ENCODE measurements at regions not wholly inside any gene's neighbourhood (a gene's known extent, or its start where the extent isn't known, plus 50 kb on each side); places are given as distances from the start of the nearest gene placed in this dataset.

GRCh38 chr2:239543702-239544101, 142.9 kb upstream of the HDAC4 start:
- H3K27me3 ChIP-seq (ENCODE audit: control insufficient read depth in 2 of 2, insufficient read depth in 2 of 2, low read length in 2 of 2): no peaks in the 10 kb centered on the region
- no peak overlapping the region for H3K4me3 Mint-ChIP-seq
- H3K4me3 ChIP-seq (ENCODE audit: low read length): no peak overlapping the region
- peaks cover 0 to 20% of the 10 kb centered on the region in 2 donors for H3K4me1 ChIP-seq (ENCODE audit: control insufficient read depth in 2 of 2, insufficient read depth in 2 of 2, low read length in 2 of 2)
- peaks cover 0 to 34% (median 28%) of the 10 kb centered on the region in 7 donors for H3K4me1 Mint-ChIP-seq
- no peaks in the 10 kb centered on the region for H3K36me3 ChIP-seq (ENCODE audit: control insufficient read depth in 2 of 3, insufficient read depth in 3 of 3, low read length in 3 of 3)
- H3K36me3 Mint-ChIP-seq: no peaks in the 10 kb centered on the region
- intact Hi-C loops (cut with micrococcal nuclease): no loop called here
- ATAC-seq (no peak), DNase-seq (no peak)
- H3K9me3 Mint-ChIP-seq: peaks cover 0 to 2% (median 0%) of the 10 kb centered on the region in 11 donors
- H3K27ac ChIP-seq (ENCODE audit: low read depth, low read length): no peak overlapping the region
- ChIA-PET CTCF (no interaction called here), POLR2A (no interaction called here)
- H3K9me3 ChIP-seq (ENCODE audit: control insufficient read depth in 2 of 3, low read length in 3 of 3): no peaks in the 10 kb centered on the region
- no peak overlapping the region for H3K27ac Mint-ChIP-seq
- H3K27me3 Mint-ChIP-seq: peaks cover 0 to 21% (median 4%) of the 10 kb centered on the region in 5 donors

- DNase-seq (no peak), ATAC-seq (no peak)
- intact Hi-C loops (cut with micrococcal nuclease): no loop called here
- Histone ChIP-seq H3K4me1 (ENCODE audit: control insufficient read depth in 2 of 2, insufficient read depth in 2 of 2, low read length in 2 of 2) (peaks cover 0 to 5% of the 10 kb centered on the region in 2 donors), H3K27ac (ENCODE audit: low read depth, low read length) (no peak overlapping the region), H3K27me3 (ENCODE audit: control insufficient read depth in 2 of 2, insufficient read depth in 2 of 2, low read length in 2 of 2) (no peaks in the 10 kb centered on the region), H3K36me3 (ENCODE audit: control insufficient read depth in 2 of 3, insufficient read depth in 3 of 3, low read length in 3 of 3) (no peaks in the 10 kb centered on the region), H3K4me3 (ENCODE audit: low read length) (no peak overlapping the region), H3K9me3 (ENCODE audit: control insufficient read depth in 2 of 3, low read length in 3 of 3) (no peaks in the 10 kb centered on the region)
- CTCF ChIA-PET: no interaction called here
- Mint-ChIP-seq H3K4me3 (peak overlapping the region in 1 of 10 donors; percentile 46), H3K9me3 (peaks cover 0 to 3% (median 0%) of the 10 kb centered on the region in 11 donors), H3K27ac (no peak overlapping the region), H3K4me1 (peaks cover 0 to 16% (median 12%) of the 10 kb centered on the region in 7 donors), H3K27me3 (peaks cover 0 to 21% (median 7%) of the 10 kb centered on the region in 5 donors), H3K36me3 (no peaks in the 10 kb centered on the region)
- POLR2A ChIA-PET: no interaction called here
Observed at GRCh38 chr2:239540174-239540573, 139.4 kb upstream of the HDAC4 start.

- no peak overlapping the region for H3K4me3 ChIP-seq (ENCODE audit: low read length)
- POLR2A ChIA-PET: no interaction called here
- H3K4me1 Mint-ChIP-seq: peaks cover 0 to 11% (median 8%) of the 10 kb centered on the region in 7 donors
- ATAC-seq (no peak), DNase-seq (no peak)
- CTCF ChIA-PET: no interaction called here
- H3K36me3 ChIP-seq (ENCODE audit: control insufficient read depth in 2 of 3, insufficient read depth in 3 of 3, low read length in 3 of 3): no peaks in the 10 kb centered on the region
- H3K27ac Mint-ChIP-seq: no peak overlapping the region
- peaks cover 0 to 21% (median 7%) of the 10 kb centered on the region in 5 donors for H3K27me3 Mint-ChIP-seq
- no peaks in the 10 kb centered on the region for H3K27me3 ChIP-seq (ENCODE audit: control insufficient read depth in 2 of 2, insufficient read depth in 2 of 2, low read length in 2 of 2)
- H3K27ac ChIP-seq (ENCODE audit: low read depth, low read length): no peak overlapping the region
- intact Hi-C loops (cut with micrococcal nuclease): no loop called here
- H3K9me3 Mint-ChIP-seq: peaks cover 0 to 6% (median 2%) of the 10 kb centered on the region in 11 donors
- no peaks in the 10 kb centered on the region for H3K9me3 ChIP-seq (ENCODE audit: control insufficient read depth in 2 of 3, low read length in 3 of 3)
- peaks cover 0 to under 1% of the 10 kb centered on the region in 2 donors for H3K4me1 ChIP-seq (ENCODE audit: control insufficient read depth in 2 of 2, insufficient read depth in 2 of 2, low read length in 2 of 2)
- no peak overlapping the region for H3K4me3 Mint-ChIP-seq
- H3K36me3 Mint-ChIP-seq: no peaks in the 10 kb centered on the region
Observed at GRCh38 chr2:239539776-239540100, 138.9 kb upstream of the HDAC4 start.

- POLR2A ChIA-PET: no interaction called here
- Mint-ChIP-seq H3K27ac (no peak overlapping the region), H3K9me3 (peaks cover 0 to 10% (median 2%) of the 10 kb centered on the region in 11 donors)
Observed at GRCh38 chr2:239539083-239539775, 138.4 kb upstream of the HDAC4 start.

GRCh38 chr2:239538357-239539052, 137.7 kb upstream of the HDAC4 start:
- intact Hi-C loops (cut with micrococcal nuclease): no loop called here
- CTCF ChIA-PET: no interaction called here
- Mint-ChIP-seq H3K4me1 (peaks cover 0 to 5% (median 0%) of the 10 kb centered on the region in 7 donors), H3K36me3 (no peaks in the 10 kb centered on the region), H3K27ac (no peak overlapping the region), H3K27me3 (peaks cover 0 to 16% (median 4%) of the 10 kb centered on the region in 5 donors), H3K9me3 (peaks cover 0 to 12% (median 2%) of the 10 kb centered on the region in 11 donors), H3K4me3 (no peak overlapping the region)
- H3K27me3 ChIP-seq (ENCODE audit: control insufficient read depth in 2 of 2, insufficient read depth in 2 of 2, low read length in 2 of 2): no peaks in the 10 kb centered on the region
- no peak overlapping the region for H3K27ac ChIP-seq (ENCODE audit: low read depth, low read length)
- H3K4me1 ChIP-seq (ENCODE audit: control insufficient read depth in 2 of 2, insufficient read depth in 2 of 2, low read length in 2 of 2): no peaks in the 10 kb centered on the region
- POLR2A ChIA-PET: no interaction called here
- no peak for ATAC-seq
- no peak for DNase-seq
- no peaks in the 10 kb centered on the region for H3K9me3 ChIP-seq (ENCODE audit: control insufficient read depth in 2 of 3, low read length in 3 of 3)
- H3K36me3 ChIP-seq (ENCODE audit: control insufficient read depth in 2 of 3, insufficient read depth in 3 of 3, low read length in 3 of 3): no peaks in the 10 kb centered on the region
- H3K4me3 ChIP-seq (ENCODE audit: low read length): no peak overlapping the region

More at GRCh38 chr2:239539083-239539775, 138.4 kb upstream of the HDAC4 start:
- no peak for ATAC-seq
- no peak overlapping the region for H3K27ac ChIP-seq (ENCODE audit: low read depth, low read length)
- Mint-ChIP-seq H3K4me1 (peaks cover 0 to 6% (median 5%) of the 10 kb centered on the region in 7 donors), H3K4me3 (no peak overlapping the region), H3K27me3 (peaks cover 0 to 20% (median 7%) of the 10 kb centered on the region in 5 donors), H3K36me3 (no peaks in the 10 kb centered on the region)
- H3K9me3 ChIP-seq (ENCODE audit: control insufficient read depth in 2 of 3, low read length in 3 of 3): no peaks in the 10 kb centered on the region
- CTCF ChIA-PET: no interaction called here
- no peak overlapping the region for H3K4me3 ChIP-seq (ENCODE audit: low read length)
- H3K4me1 ChIP-seq (ENCODE audit: control insufficient read depth in 2 of 2, insufficient read depth in 2 of 2, low read length in 2 of 2): no peaks in the 10 kb centered on the region
- DNase-seq: no peak
- no peaks in the 10 kb centered on the region for H3K27me3 ChIP-seq (ENCODE audit: control insufficient read depth in 2 of 2, insufficient read depth in 2 of 2, low read length in 2 of 2)
- intact Hi-C loops (cut with micrococcal nuclease): no loop called here
- H3K36me3 ChIP-seq (ENCODE audit: control insufficient read depth in 2 of 3, insufficient read depth in 3 of 3, low read length in 3 of 3): no peaks in the 10 kb centered on the region

GRCh38 chr2:239537633-239538356, 137.0 kb upstream of the HDAC4 start:
- Mint-ChIP-seq H3K36me3 (no peaks in the 10 kb centered on the region), H3K4me3 (no peak overlapping the region), H3K27ac (peak overlapping the region in 1 of 9 donors; percentile 13), H3K27me3 (peaks cover 0 to 14% (median 4%) of the 10 kb centered on the region in 5 donors), H3K4me1 (peaks cover 0 to 8% (median 4%) of the 10 kb centered on the region in 7 donors), H3K9me3 (peaks cover 0 to 12% (median 2%) of the 10 kb centered on the region in 11 donors)
- intact Hi-C loops (cut with micrococcal nuclease): no loop called here
- Histone ChIP-seq H3K27me3 (ENCODE audit: control insufficient read depth in 2 of 2, insufficient read depth in 2 of 2, low read length in 2 of 2) (no peaks in the 10 kb centered on the region), H3K4me3 (ENCODE audit: low read length) (no peak overlapping the region), H3K4me1 (ENCODE audit: control insufficient read depth in 2 of 2, insufficient read depth in 2 of 2, low read length in 2 of 2) (no peaks in the 10 kb centered on the region), H3K27ac (ENCODE audit: low read depth, low read length) (no peak overlapping the region), H3K36me3 (ENCODE audit: control insufficient read depth in 2 of 3, insufficient read depth in 3 of 3, low read length in 3 of 3) (no peaks in the 10 kb centered on the region), H3K9me3 (ENCODE audit: control insufficient read depth in 2 of 3, low read length in 3 of 3) (no peaks in the 10 kb centered on the region)
- DNase-seq (no peak), ATAC-seq (no peak)
- POLR2A ChIA-PET: no interaction called here
- CTCF ChIA-PET: no interaction called here
